Parathyroid adenoma (tissue), 2 donors: ENCODE measurements at regions not wholly inside any gene's neighbourhood (a gene's known extent, or its start where the extent isn't known, plus 50 kb on each side); places are given as distances from the start of the nearest gene placed in this dataset.

ENCODE experiments used
- H2AFZ ChIP-seq: fragments of 300-600 bp; sonication (generic); one replicate; pipeline ENCODE4 v1.7.0; 2017; ENCODE audit warnings: antibody characterized with exemption, mild to moderate bottlenecking
- H3K27ac ChIP-seq: fragments of 300-600 bp; sonication (generic); one replicate; pipeline ENCODE4 v1.7.0; 2017
- H3K27me3 ChIP-seq: fragments of 300-600 bp; sonication (generic); one replicate; pipeline ENCODE4 v1.7.0; 2017; ENCODE audit warnings: low read length; ENCODE audit not compliant: control insufficient read depth, insufficient read depth
- H3K36me3 ChIP-seq: fragments of 300-600 bp; sonication (generic); one replicate; pipeline ENCODE4 v1.7.0; 2017; ENCODE audit warnings: low read length; ENCODE audit not compliant: control insufficient read depth, insufficient read depth
- H3K4me1 ChIP-seq: fragments of 300-600 bp; sonication (generic); one replicate; pipeline ENCODE4 v1.7.0; 2017; ENCODE audit warnings: control low read depth
- H3K4me2 ChIP-seq: fragments of 300-600 bp; sonication (generic); one replicate; pipeline ENCODE4 v1.7.0; 2017; ENCODE audit warnings: low read length
- H3K4me3 ChIP-seq: fragments of 300-600 bp; sonication (generic); one replicate; pipeline ENCODE4 v1.7.0; 2017; ENCODE audit warnings: low read depth, low read length
- H3K79me2 ChIP-seq: fragments of 300-600 bp; sonication (generic); one replicate; pipeline ENCODE4 v1.7.0; 2017; ENCODE audit warnings: control low read depth
- H3K9ac ChIP-seq: fragments of 300-600 bp; sonication (generic); one replicate; pipeline ENCODE4 v1.7.0; 2017; ENCODE audit warnings: mild to moderate bottlenecking
- H3K9me3 ChIP-seq: fragments of 300-600 bp; sonication (generic); one replicate; pipeline ENCODE4 v1.7.0; 2017; ENCODE audit warnings: low read length; ENCODE audit not compliant: control insufficient read depth
- CTCF ChIP-seq: fragments of 300-600 bp; sonication (generic); IDR thresholded peaks from one replicate; pipeline ENCODE4 v1.7.0; 2017; ENCODE audit warnings: antibody characterized with exemption, mild to moderate bottlenecking
- donor health status: primary hyperparathyroidism.

GRCh38 chr11:92671081-92671480 lies 298.4 kb upstream of the MTNR1B start:
- Histone ChIP-seq H3K9me3 (no peaks in the 10 kb centered on the region), H3K27me3 (no peaks in the 10 kb centered on the region), H3K4me3 (no peak overlapping the region), H3K36me3 (no peaks in the 10 kb centered on the region), H3K9ac (no peak overlapping the region), H3K79me2 (no peaks in the 10 kb centered on the region), H3K27ac (no peak overlapping the region), H3K4me2 (no peak overlapping the region), H3K4me1 (no peaks in the 10 kb centered on the region), H2AFZ (no peak overlapping the region)
- no peak for TF ChIP-seq CTCF

GRCh38 chr11:92675303-92675702 lies 294.1 kb upstream of the MTNR1B start:
- TF ChIP-seq CTCF, result no peak
- Histone ChIP-seq H3K36me3 (no peaks in the 10 kb centered on the region), H3K9ac (no peak overlapping the region), H3K27me3 (no peaks in the 10 kb centered on the region), H3K4me1 (no peaks in the 10 kb centered on the region), H3K4me3 (no peak overlapping the region), H3K27ac (no peak overlapping the region), H3K4me2 (no peak overlapping the region), H3K79me2 (no peaks in the 10 kb centered on the region), H2AFZ (no peak overlapping the region), H3K9me3 (no peaks in the 10 kb centered on the region)

GRCh38 chr11:92675810-92676209 lies 293.6 kb upstream of the MTNR1B start:
- no peaks in the 10 kb centered on the region for H3K4me1 ChIP-seq
- H3K27ac ChIP-seq, result no peak overlapping the region
- no peak overlapping the region for H3K9ac ChIP-seq
- no peaks in the 10 kb centered on the region for H3K36me3 ChIP-seq
- TF ChIP-seq CTCF, result no peak
- H3K27me3 ChIP-seq, result no peaks in the 10 kb centered on the region
- H3K79me2 ChIP-seq, result no peaks in the 10 kb centered on the region
- no peak overlapping the region for H3K4me3 ChIP-seq
- H2AFZ ChIP-seq, result no peak overlapping the region
- H3K9me3 ChIP-seq, result no peaks in the 10 kb centered on the region
- H3K4me2 ChIP-seq, result no peak overlapping the region

- Histone ChIP-seq H3K4me2 (no peak overlapping the region), H2AFZ (no peak overlapping the region), H3K9me3 (no peaks in the 10 kb centered on the region), H3K4me1 (no peaks in the 10 kb centered on the region), H3K4me3 (no peak overlapping the region), H3K27ac (no peak overlapping the region), H3K79me2 (no peaks in the 10 kb centered on the region), H3K9ac (no peak overlapping the region), H3K27me3 (no peaks in the 10 kb centered on the region), H3K36me3 (no peaks in the 10 kb centered on the region)
- TF ChIP-seq CTCF, result no peak
These were observed 291.3 kb upstream of the MTNR1B start for GRCh38 chr11:92678008-92678611.

- H3K36me3 ChIP-seq, result no peaks in the 10 kb centered on the region
- H3K9me3 ChIP-seq, result no peaks in the 10 kb centered on the region
- no peaks in the 10 kb centered on the region for H3K79me2 ChIP-seq
- H3K4me3 ChIP-seq, result no peak overlapping the region
- no peak overlapping the region for H3K9ac ChIP-seq
- H3K4me1 ChIP-seq, result no peaks in the 10 kb centered on the region
- no peak overlapping the region for H3K27ac ChIP-seq
- H2AFZ ChIP-seq, result no peak overlapping the region
- TF ChIP-seq CTCF, result no peak
- no peak overlapping the region for H3K4me2 ChIP-seq
- H3K27me3 ChIP-seq, result no peaks in the 10 kb centered on the region
These were observed 287.9 kb upstream of the MTNR1B start for GRCh38 chr11:92681586-92681985.
